Mesenchymal stem cell (in vitro differentiated cells and primary cell): ENCODE measurements at regions not wholly inside any gene's neighbourhood (a gene's known extent, or its start where the extent isn't known, plus 50 kb on each side); places are given as distances from the start of the nearest gene placed in this dataset.
"Not testable (repeated sequence)": the region's sequence is repeated elsewhere in the genome, so short reads cannot be mapped to it uniquely, and the experiment has no call there.

Experiments used
- DNase-seq: peaks from one replicate; pipeline ENCODE4 v3.0.0-alpha.2; 2013
- H2AFZ ChIP-seq: one replicate; pipeline ENCODE4 v1.6.1; 2013; ENCODE audit warnings: low read depth, mild to moderate bottlenecking, control low read depth, inconsistent platforms, low read length, moderate library complexity
- H2AK5ac ChIP-seq: 2 replicates; pipeline ENCODE4 v1.6.1; 2013; ENCODE audit warnings: low read length, moderate library complexity, mild to moderate bottlenecking, inconsistent platforms; ENCODE audit not compliant: severe bottlenecking
- H2BK120ac ChIP-seq: one replicate; pipeline ENCODE4 v1.6.1; 2013; ENCODE audit warnings: low read depth, mild to moderate bottlenecking, inconsistent platforms, low read length, moderate library complexity
- H2BK12ac ChIP-seq, 2 experiments: one replicate each; pipeline ENCODE4 v1.6.1; 2013; ENCODE audit warnings: inconsistent platforms in 2 of 2, low read length in 2 of 2, mild to moderate bottlenecking in 2 of 2, moderate library complexity in 2 of 2, control low read depth in 1 of 2
- H2BK15ac ChIP-seq: one replicate; pipeline ENCODE4 v1.6.1; 2013; ENCODE audit warnings: mild to moderate bottlenecking, low read depth, inconsistent platforms; ENCODE audit not compliant: poor library complexity, severe bottlenecking
- H2BK5ac ChIP-seq: 2 replicates; pipeline ENCODE4 v1.6.1; 2013; ENCODE audit warnings: low read depth, mild to moderate bottlenecking, low read length, control low read depth, inconsistent platforms; ENCODE audit not compliant: poor library complexity, severe bottlenecking
- H3K14ac ChIP-seq, 2 experiments: one replicate each; pipeline ENCODE4 v1.6.1; 2013; ENCODE audit warnings: inconsistent platforms in 2 of 2, low read length in 2 of 2, control low read depth in 1 of 2, mild to moderate bottlenecking in 1 of 2, moderate library complexity in 1 of 2
- H3K18ac ChIP-seq, 2 experiments: one replicate each; pipeline ENCODE4 v1.6.1; 2013; ENCODE audit warnings: inconsistent platforms in 2 of 2, low read length in 2 of 2, control low read depth in 1 of 2, low read depth in 1 of 2, mild to moderate bottlenecking in 1 of 2
- H3K23ac ChIP-seq, 2 experiments: one replicate each; pipeline ENCODE4 v1.6.1; 2013; ENCODE audit warnings: inconsistent platforms in 2 of 2, low read length in 2 of 2, mild to moderate bottlenecking in 2 of 2, moderate library complexity in 2 of 2, control low read depth in 1 of 2
- H3K27ac ChIP-seq: 2 replicates; pipeline ENCODE4 v1.5.1; 2013; ENCODE audit warnings: mild to moderate bottlenecking, moderate library complexity, low read length, control low read depth, inconsistent platforms; ENCODE audit not compliant: poor library complexity, severe bottlenecking
- H3K27me3 ChIP-seq, 2 experiments: 2 replicates each; pipeline versions ENCODE4 v1.6.1 to v1.7.0; 2013; ENCODE audit warnings: low read length in 2 of 2, mild to moderate bottlenecking in 2 of 2, moderate library complexity in 2 of 2, control low read depth in 1 of 2, inconsistent platforms in 1 of 2; ENCODE audit not compliant: control insufficient read depth in 1 of 2, insufficient read depth in 1 of 2
- H3K36me3 ChIP-seq, 2 experiments: 2 replicates each; pipeline versions ENCODE4 v1.6.1 to v1.7.0; 2013; ENCODE audit warnings: low read length in 2 of 2, control low read depth in 1 of 2, inconsistent platforms in 1 of 2, low read depth in 1 of 2, mild to moderate bottlenecking in 1 of 2; ENCODE audit not compliant: insufficient read depth in 2 of 2, control insufficient read depth in 1 of 2
- H3K4ac ChIP-seq, 2 experiments: one replicate each; pipeline ENCODE4 v1.6.1; 2013; ENCODE audit warnings: inconsistent platforms in 2 of 2, low read length in 2 of 2, mild to moderate bottlenecking in 2 of 2, moderate library complexity in 2 of 2, control low read depth in 1 of 2, low read depth in 1 of 2
- H3K4me1 ChIP-seq: 2 replicates; pipeline ENCODE4 v1.6.1; 2013; ENCODE audit warnings: low read depth, low read length, control low read depth; ENCODE audit not compliant: control insufficient read depth, insufficient read depth
- H3K4me2 ChIP-seq: 2 replicates; pipeline ENCODE4 v1.6.1; 2013; ENCODE audit warnings: low read length, mild to moderate bottlenecking, inconsistent platforms; ENCODE audit not compliant: poor library complexity, severe bottlenecking
- H3K4me3 ChIP-seq, 2 experiments: 2 replicates each; pipeline versions ENCODE4 v1.5.1 to v1.7.0; 2013; ENCODE audit warnings: low read length in 2 of 2, mild to moderate bottlenecking in 2 of 2, control low read depth in 1 of 2, low read depth in 1 of 2; ENCODE audit not compliant: insufficient read depth in 1 of 2
- H3K79me1 ChIP-seq: replicated peaks from 2 replicates; pipeline ENCODE4 v1.6.1; 2013; ENCODE audit warnings: mild to moderate bottlenecking, control low read depth, low read length, inconsistent platforms; ENCODE audit not compliant: poor library complexity, severe bottlenecking
- H3K9ac ChIP-seq: 2 replicates; pipeline ENCODE4 v1.7.0; 2013; ENCODE audit warnings: mild to moderate bottlenecking, low read length, moderate library complexity
- H3K9me3 ChIP-seq: 2 replicates; pipeline ENCODE4 v1.7.0; 2013; ENCODE audit warnings: mild to moderate bottlenecking, low read length; ENCODE audit not compliant: control insufficient read depth
- H4K8ac ChIP-seq: one replicate; pipeline ENCODE4 v1.6.1; 2013; ENCODE audit warnings: inconsistent platforms, mild to moderate bottlenecking, low read length, moderate library complexity
- H4K91ac ChIP-seq: one replicate; pipeline ENCODE4 v1.6.1; 2013; ENCODE audit warnings: mild to moderate bottlenecking, low read length, inconsistent platforms
- WGBS: methylation state at CpG from one replicate; pipeline ENCODE4 v1.1.7; 2013; ENCODE audit warnings: mixed read lengths; 5-methylcytosine and 5-hydroxymethylcytosine counted together

GRCh38 chr4:75254745-75255144, 259.5 kb downstream of the RCHY1 start:
- Histone ChIP-seq H4K91ac (no peak overlapping the region), H3K4ac (peak overlapping the region in 1 of 2 experiments; percentile 60), H3K18ac (peak overlapping the region in 1 of 2 experiments; percentile 69), H2AK5ac (no peak overlapping the region), H3K36me3 (no peaks in the 10 kb centered on the region), H3K9ac (no peak overlapping the region), H3K4me3 (no peak overlapping the region), H2BK120ac (peak overlapping the region; percentile 15), H3K23ac (no peak overlapping the region), H3K4me1 (no peaks in the 10 kb centered on the region), H3K14ac (no peak overlapping the region), H3K79me1 (no peaks in the 10 kb centered on the region), H2BK5ac (no peak overlapping the region), H3K27me3 (no peaks in the 10 kb centered on the region), H3K27ac (no peak overlapping the region), H3K9me3 (no peaks in the 10 kb centered on the region), H3K4me2 (no peak overlapping the region), H4K8ac (no peak overlapping the region), H2BK15ac (no peak overlapping the region), H2AFZ (no peak overlapping the region), H2BK12ac (peak overlapping the region in 1 of 2 experiments; percentile 72)
- WGBS, result 45% methylated on average over 3 of the region's 6 CpGs
- DNase-seq, result peak; percentile 77

GRCh38 chr4:75253094-75253493, 261.1 kb downstream of the RCHY1 start:
- not testable (repeated sequence) for H4K91ac ChIP-seq, H2BK120ac ChIP-seq
- 100% methylated on average over 1 of the region's 4 CpGs for WGBS

GRCh38 chr4:75251547-75251946, 262.7 kb downstream of the RCHY1 start:
- 100% methylated on average over 2 of the region's 3 CpGs for WGBS
- peak overlapping the region in 1 of 2 experiments; percentile 73 for H3K18ac ChIP-seq
- H3K4me3 ChIP-seq, result no peak overlapping the region

More at GRCh38 chr4:75253094-75253493, 261.1 kb downstream of the RCHY1 start:
- not testable (repeated sequence) for H3K27ac ChIP-seq, H2BK5ac ChIP-seq, H3K9me3 ChIP-seq, H3K4ac ChIP-seq, H3K4me1 ChIP-seq, H3K4me3 ChIP-seq, H2BK15ac ChIP-seq, DNase-seq, H3K18ac ChIP-seq, H3K27me3 ChIP-seq, H3K36me3 ChIP-seq, H3K4me2 ChIP-seq, H3K9ac ChIP-seq, H3K79me1 ChIP-seq, H2AFZ ChIP-seq, H2AK5ac ChIP-seq, H3K23ac ChIP-seq, H2BK12ac ChIP-seq, H3K14ac ChIP-seq, H4K8ac ChIP-seq

GRCh38 chr4:75249739-75250138, 264.5 kb downstream of the RCHY1 start:
- H3K36me3 ChIP-seq, result no peaks in the 10 kb centered on the region
- no peak overlapping the region for H3K9ac ChIP-seq
- peak overlapping the region in 1 of 2 experiments; percentile 58 for H3K4ac ChIP-seq
- no peak overlapping the region for H3K27ac ChIP-seq
- H4K8ac ChIP-seq, result peak overlapping the region; percentile 2
- H3K18ac ChIP-seq, result peak overlapping the region; percentile 43 to 70
- no peak overlapping the region for H2BK120ac ChIP-seq
- peak overlapping the region; percentile 63 to 77 for H2BK12ac ChIP-seq
- H2BK5ac ChIP-seq, result no peak overlapping the region
- H3K4me2 ChIP-seq, result no peak overlapping the region
- peak overlapping the region; percentile 28 for H2BK15ac ChIP-seq
- no peaks in the 10 kb centered on the region for H3K9me3 ChIP-seq
- H3K79me1 ChIP-seq, result no peaks in the 10 kb centered on the region
- H3K4me1 ChIP-seq, result no peaks in the 10 kb centered on the region
- H3K14ac ChIP-seq, result no peak overlapping the region
- H2AK5ac ChIP-seq, result no peak overlapping the region
- 82% methylated on average over 2 of the region's 2 CpGs for WGBS
- no peaks in the 10 kb centered on the region for H3K27me3 ChIP-seq
- no peak for DNase-seq
- no peak overlapping the region for H3K23ac ChIP-seq
- no peak overlapping the region for H3K4me3 ChIP-seq
- H4K91ac ChIP-seq, result peak overlapping the region; percentile 75
- H2AFZ ChIP-seq, result no peak overlapping the region

More at GRCh38 chr4:75251547-75251946, 262.7 kb downstream of the RCHY1 start:
- peak overlapping the region; percentile 52 for H4K91ac ChIP-seq
- H2BK5ac ChIP-seq, result no peak overlapping the region
- no peak overlapping the region for H3K27ac ChIP-seq
- H3K36me3 ChIP-seq, result no peaks in the 10 kb centered on the region
- no peak overlapping the region for H3K23ac ChIP-seq
- no peaks in the 10 kb centered on the region for H3K27me3 ChIP-seq
- no peaks in the 10 kb centered on the region for H3K79me1 ChIP-seq
- H2BK120ac ChIP-seq, result no peak overlapping the region
- no peak overlapping the region for H3K4me2 ChIP-seq
- H3K4me1 ChIP-seq, result no peaks in the 10 kb centered on the region
- no peak overlapping the region for H3K4ac ChIP-seq
- no peak overlapping the region for H2AK5ac ChIP-seq
- no peak for DNase-seq
- H3K14ac ChIP-seq, result no peak overlapping the region
- peak overlapping the region; percentile 16 to 96 for H2BK12ac ChIP-seq
- no peaks in the 10 kb centered on the region for H3K9me3 ChIP-seq
- H2AFZ ChIP-seq, result no peak overlapping the region
- H2BK15ac ChIP-seq, result no peak overlapping the region
- no peak overlapping the region for H3K9ac ChIP-seq
- H4K8ac ChIP-seq, result no peak overlapping the region
